SHP77 (cell line): ENCODE measurements at regions not wholly inside any gene's neighbourhood (a gene's known extent, or its start where the extent isn't known, plus 50 kb on each side); places are given as distances from the start of the nearest gene placed in this dataset.
"Not testable (repeated sequence)": the region's sequence is repeated elsewhere in the genome, so short reads cannot be mapped to it uniquely, and the experiment has no call there.

ENCODE experiments used
- DNase-seq, 2 experiments: peaks; one replicate each; lab custom pipeline; 2025; lab: John Stamatoyannopoulos, UW

DNA sequence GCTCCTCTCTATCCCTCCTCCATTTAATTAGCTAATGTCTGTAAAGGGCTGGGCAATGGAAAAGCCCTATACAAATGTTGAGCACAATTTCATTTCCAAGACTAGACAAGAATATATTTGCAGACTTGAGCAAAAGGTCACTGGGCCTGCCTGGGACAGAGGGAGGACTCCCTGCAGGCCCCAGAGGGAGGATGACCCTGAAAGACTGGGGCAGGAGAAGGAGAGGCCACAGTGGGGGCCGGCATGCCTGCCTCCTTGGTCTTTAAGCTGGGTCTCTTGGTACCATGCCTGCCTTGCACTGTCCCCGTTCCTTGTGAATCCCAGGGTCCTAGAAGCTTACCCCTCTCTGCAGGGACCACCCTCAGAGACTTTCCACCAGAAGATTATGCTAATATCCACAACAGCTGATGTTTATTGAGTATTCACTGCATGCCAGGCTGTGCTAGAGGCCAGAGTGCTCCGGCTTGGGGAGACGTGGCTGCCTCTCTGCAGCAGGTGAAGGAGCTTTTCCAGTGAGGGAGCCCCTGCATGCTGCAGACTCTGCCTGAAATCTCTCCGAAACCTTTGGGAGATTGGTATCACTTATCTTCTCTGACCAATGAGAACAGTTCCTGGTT is 72.7 kb upstream of the HSPA9 start:
- no peak for DNase-seq

DNA sequence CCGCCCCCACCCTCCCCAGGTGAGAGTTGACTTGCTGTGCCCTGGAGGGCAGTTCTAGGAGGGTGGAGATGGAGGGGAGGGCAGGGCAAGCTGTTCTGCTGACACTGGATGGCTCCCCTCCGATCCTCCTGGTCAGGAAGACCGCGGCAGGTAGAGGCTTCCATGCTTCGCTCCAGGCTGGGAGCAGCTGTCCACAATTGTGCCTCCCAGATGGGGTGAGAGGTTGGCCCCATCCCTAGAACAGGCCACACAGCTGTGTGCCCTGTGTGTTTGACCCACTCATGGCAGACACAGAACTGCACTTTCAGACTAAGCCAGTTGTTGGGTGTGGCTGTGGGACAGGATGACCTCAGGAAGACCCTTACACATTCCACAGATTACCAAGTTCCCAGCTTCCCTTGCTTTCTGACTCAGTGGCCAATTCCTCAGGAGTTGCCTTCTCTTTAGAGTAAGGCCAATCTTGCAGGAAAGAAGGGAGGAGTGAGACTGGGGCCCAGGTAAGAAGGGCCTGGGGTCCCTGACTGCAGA is 72.1 kb upstream of the HSPA9 start:
- DNase-seq, result no peak

DNA sequence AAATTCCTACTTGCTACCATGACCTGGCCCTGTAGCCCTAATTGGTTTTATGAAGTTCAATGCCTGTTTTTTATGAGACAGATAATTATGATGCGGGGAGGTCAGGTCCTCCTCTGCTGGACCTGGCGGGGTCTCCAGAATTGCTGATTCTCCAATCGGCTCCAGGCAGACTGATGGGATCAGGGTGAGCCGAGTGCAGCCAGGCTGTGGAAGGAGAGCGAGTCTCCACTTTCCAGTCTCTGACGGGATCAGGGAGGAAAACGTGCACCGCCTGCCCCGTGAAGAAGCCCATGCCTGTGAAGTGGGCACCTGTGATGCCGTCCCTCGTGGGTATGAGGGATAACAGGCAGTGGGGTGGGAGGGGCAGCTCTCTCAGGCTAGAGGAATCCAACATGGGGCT is 71.5 kb upstream of the HSPA9 start:
- DNase-seq, result no peak

DNA sequence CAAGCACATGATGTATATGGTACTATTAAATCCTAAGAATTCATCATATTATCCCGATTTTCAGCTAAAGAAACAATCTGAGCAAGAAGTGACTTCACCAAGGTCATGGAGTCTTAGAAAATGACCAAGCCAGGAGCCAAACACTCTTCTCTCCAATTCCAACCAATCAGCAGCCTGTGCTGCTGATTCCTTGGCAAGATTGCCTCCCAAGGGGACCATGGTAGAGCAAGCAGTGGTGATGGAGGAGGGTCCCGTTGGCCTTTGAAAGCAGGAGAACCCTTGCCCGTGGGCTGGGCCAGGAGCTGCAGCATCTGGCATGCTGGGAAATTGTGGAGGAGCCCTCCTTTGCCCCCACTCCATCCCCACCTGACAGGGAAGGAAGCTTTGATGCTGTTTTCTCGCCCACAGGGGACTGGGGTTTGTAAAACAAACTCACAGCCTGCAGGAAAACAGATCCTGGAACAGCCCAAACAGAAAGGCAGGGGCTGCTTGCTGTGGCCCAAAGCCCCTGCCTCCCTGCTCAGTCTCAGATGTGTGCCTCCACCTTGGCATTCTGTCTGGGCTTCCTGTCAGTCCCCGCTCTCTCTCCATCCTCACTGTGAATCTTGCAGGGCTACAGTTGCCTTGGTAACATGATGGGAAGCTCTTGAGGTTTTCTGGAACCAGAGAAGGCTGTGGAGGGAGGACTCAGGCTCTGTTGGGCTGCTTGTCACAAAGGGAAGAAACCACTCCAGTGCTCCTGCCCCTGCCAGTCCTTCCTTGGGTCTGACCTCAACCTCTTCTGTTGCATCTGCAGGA is 70.8 kb upstream of the HSPA9 start:
- no peak for DNase-seq

DNA sequence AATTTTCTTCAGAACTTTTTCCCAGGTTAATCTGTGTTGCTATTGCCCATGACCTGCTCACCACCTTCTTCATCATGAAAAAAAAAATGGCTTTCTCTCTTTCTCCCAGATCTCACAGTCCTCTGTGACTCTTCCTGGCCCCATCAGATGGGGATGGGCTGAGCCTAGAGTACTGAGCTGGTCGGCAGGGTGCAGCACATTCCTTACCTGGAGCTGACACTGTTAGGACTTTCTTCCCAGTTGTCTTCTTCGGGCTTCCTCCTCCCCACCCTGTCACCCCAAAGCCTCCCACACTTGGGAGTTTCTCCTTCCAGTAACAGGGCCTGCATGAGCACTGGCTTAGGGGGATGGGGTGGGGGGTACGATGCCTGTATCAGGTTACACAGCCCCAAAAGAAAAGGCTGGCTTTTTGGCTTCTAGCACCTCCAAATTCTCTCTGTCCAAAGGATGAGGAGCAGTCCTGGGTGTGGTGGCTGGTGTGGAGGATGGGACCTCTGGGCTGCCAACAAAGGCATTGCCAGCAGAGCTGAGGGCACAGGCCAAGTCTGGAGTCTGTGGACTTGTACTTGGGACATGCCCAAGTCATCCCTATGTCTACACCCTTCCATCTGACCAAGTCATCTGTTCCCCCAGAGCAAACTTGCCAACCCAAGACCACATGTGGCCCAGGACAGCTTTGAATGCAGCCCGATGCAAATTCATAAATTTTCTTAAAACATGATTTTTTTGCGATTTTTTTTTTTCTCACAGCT is 68.0 kb upstream of the HSPA9 start:
- no peak for DNase-seq

DNA sequence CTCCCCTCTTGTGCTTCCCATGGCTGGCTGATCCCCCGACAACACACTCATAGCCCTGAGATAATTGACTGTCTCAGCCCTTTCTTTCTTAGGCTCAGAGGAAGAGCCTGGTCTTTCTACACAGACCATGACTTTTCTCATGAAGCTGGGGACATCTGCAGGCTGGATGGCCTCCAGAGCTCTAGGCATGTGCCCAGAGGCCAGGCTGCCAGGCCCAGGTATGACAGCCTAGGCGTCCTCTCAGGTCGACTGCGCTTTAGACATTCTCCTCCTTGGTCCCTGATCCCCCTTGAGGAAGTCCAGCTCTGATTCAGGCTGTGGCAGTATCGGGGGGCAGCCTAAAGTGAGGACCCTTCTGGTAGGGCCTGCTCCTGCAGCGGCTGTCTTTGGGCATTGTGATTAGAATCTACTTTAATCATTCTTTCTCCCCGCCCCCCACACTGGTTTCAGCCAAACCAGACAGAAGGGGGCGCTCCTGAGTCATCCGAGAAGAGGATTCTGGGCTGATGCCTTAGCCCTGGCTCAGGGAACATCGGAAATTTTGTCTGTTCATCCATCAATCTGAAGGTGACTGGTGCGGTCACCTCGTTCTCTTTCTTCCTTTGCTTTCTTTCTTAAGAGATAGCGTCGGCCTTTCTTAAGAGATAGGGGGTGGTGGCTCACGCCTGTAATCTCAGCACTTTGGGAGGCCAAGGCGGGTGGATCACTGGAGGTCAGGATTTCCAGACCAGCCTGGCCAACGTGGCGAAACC is 66.5 kb upstream of the HSPA9 start:
- peak; percentile 76 to 80 for DNase-seq

DNA sequence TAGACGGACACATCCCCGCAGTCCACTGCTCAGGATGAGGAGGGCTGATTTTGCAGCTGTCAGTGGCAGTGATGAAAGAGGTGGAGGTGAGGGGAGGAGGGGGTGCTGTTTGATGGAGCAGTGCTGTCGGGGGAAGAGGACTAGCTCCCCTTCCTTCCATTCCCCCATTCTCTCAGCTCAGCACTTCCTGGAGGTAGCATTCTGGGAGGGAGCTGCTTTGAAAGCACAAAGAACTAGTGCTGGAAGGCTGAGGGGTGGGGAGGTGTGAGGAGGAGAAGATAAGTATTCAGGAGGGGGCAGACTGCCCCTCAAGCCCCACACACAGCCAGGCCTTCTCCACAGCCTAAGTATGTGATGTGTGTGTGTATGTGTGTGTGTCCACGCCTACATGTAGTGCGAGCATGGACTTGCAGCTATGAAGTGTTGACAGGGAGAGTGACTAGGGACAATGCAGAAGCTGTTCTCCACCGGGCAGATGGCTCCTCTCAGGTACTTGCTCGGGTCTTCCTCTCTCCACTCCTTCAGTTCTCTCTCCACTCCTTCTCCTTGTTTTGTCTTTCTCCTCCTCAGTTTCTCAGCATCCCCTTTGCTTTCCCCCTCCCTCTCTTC is 65.5 kb upstream of the HSPA9 start:
- peak in 1 of 2 experiments; percentile 20 for DNase-seq

DNA sequence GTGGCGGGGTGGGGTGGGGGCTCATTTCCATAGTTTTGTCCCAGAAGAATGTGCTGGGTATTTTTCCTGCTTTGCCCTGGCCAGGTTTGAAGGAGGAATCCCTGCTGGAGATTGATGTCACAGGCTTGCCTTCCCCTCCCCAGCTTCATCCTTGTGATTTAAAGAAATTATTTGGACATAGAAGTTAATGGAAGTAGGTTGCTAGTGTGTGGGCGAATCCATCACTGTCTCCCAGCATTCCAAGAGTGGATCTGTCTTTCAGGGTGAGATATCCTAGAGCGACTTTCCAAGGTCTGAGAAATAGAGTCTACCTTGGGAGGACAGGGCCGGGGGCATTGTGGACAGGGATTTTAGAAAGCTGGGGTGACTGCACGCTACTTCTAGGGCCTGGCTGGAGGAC is 64.9 kb upstream of the HSPA9 start:
- DNase-seq, result no peak

DNA sequence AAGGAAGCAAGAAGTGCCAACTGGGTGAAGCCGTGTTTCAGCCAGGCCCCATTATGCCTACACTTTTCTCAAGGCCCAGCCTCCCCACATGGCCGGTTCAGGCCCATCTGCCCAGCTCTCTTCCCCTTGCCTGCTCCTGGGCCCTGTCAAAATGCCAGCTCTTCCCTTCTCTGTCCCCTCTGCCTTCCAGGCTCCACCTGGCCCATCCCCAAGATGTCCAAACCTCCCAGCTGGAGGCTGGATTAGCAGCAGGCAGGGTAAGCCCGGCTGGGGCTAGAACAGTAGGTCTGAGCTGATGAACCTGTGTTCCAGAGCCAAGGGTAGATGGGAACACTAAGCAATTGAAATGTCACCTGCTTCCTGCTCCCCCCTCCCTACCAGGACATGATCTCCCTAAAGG is 64.1 kb upstream of the HSPA9 start:
- peak; percentile 44 to 63 for DNase-seq

DNA sequence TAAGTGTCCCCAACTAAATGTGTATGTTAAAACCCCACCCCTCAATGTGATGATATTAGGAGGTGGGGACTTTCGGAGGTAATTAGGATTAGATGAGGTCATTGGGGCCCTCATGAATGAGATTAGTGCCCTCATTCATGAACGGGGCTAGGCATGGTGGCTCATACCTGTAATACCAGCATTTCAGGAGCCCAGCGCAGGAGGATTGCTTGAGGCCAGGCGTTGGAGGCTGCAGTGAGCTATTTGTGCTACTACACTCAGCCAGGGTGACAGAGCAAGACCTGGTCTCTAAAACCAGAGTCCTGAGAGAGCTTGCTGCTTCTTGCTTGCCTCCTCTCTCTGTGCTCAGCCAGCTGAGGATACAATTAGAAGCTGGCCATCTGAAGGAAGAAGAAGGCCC is 62.1 kb upstream of the HSPA9 start:
- DNase-seq, result no peak

DNA sequence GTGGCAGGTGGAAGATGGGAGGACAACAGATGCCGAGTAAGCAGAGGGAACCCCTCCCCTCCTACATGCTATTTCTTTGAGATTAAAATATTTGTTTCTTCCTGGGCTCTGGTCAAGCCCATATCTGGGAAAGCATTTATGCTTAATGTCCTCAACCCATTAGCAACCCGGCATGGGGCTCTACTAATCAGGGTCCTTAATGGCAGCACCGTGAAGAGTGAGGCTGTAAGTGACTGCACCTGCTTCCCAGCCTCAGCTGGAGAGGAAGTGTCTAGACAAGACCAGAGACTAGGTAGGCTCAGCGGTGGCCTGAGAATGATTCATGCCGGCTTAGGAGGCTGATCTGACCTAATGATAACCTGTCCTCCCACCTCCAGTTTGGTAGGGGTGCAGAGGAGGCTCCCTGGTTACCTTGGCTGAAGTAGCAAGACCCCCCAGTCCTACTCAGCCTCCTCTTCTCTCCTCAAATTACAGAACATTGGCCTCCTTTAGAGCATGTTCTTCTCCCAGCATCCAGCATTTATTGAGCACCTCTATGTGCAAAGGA is 61.3 kb upstream of the HSPA9 start:
- DNase-seq, result peak in 1 of 2 experiments; percentile 30

DNA sequence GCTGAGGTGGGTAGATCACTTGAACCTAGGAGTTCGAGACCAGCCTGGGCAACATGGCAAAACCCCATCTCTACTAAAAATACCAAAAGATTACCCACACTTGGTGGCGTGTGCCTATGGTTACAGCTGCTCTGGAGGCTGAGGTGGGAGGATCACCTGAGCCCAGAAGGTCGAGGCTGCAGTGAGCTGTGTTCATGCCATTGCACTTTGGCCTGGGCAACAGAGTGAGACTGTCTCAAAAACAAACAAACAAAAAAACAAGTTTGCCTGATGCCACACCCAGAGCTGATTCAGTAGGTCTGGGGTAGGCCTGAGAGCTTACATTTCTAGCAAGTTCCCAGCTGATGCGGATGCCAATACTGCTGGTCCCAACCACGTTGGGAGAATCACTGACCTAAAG is 60.5 kb upstream of the HSPA9 start:
- DNase-seq, result no peak

DNA sequence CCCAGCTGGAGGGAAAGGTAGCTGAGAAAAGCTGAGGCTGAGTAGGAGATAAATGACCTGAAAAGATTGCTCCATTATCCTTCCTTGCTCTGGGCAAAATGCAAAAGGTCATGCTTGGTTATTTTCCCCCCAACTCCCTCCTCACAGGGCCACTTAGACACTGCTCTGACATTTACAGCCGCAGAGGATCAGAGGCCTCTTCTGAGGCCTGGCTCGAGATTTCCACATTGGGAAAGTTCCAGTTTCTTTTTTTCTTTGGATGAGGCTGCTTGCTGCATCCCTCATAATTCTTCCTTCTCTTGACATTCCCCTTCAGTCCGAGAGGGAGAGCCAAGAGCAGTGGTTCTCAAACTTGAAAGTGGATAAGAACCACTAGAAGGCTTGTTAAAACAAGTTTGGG is 60.1 kb upstream of the HSPA9 start:
- no peak for DNase-seq

DNA sequence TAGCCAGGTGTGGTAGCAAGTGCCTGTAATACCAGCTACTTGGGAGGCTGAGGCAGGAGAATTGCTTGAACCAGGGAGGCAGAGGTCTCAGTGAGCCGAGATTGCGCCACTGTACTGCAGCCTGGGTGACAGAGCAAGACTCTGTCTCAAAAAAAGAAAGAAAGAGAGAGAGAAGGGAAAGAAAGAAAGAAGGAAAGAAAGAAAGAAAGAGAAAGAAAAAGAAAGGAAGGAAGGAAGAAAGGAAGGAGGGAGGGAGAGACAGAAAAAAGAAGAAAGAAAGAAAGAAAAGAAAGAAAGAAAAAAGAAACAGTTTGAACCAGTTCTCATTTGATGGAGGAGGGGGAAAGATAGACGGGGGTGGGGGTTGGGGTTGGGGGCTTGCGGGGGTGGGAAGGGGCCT is 59.6 kb upstream of the HSPA9 start:
- not testable (repeated sequence) for DNase-seq

DNA sequence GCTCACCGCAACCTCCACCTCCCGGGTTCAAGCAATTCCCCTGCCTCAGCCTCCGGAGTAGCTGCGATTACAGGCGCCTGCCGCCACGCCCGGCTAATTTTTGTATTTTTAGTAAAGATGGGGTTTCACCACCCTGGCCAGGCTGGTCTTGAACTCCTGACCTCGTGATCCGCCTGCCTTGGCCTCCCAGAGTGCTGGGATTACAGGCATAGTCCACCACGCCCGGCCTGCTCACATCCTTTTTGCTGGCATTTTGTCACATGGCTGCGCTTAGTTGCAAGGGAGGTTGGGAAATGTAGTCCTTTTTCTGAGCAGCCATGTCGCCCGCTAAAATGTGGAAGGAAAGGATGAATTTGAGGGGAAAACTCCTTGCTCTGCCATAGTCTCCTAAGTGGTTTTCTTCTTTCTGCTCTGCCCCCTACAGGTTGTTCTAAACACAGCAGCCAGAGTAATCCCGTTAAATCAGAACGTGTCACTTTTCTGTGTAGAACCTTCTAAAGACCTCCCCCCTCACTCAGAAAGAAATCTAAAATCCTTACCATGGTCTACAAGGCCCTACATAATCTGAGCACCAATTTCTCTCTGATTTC is 57.8 kb upstream of the HSPA9 start:
- DNase-seq, result peak in 1 of 2 experiments; percentile 25

DNA sequence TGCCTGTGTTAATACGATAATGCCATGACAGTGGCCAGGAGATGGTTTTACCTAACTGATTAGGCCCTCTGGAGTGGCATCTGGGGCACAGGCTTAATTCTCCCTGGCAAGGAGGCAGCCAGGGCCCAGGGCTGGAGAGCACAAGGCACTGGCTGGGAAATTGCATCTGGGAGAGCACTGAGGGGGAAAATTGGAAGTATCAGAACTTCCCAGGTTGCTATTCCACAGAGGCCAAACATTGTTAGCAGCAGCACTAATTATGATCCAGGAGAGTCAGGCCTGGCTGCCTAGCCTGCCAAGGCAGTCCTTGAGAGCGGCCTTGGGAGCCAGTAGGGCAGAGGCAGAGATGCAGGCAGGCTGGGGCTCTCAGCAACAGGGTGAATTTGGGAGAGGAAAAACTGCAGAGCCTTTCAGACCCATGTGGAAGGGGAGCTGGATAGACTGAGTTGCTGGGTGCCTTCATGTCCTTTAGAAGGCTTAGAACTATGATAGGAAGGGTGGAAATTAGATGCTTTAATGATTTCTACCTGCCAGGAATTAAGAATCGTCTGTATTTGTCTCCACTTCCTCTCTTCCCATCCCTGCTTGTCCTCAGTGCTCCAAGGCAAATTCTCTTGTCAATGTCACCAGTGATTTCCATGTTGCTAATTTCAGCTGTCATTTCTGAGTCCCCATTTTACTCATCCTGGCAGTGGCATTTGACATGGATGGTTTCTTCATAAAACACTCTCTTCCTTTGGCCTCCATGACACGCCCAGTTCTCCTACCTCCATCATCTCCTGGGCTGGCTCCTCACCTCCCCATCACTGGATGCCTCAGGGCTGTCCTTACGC is 56.1 kb upstream of the HSPA9 start:
- DNase-seq, result no peak

DNA sequence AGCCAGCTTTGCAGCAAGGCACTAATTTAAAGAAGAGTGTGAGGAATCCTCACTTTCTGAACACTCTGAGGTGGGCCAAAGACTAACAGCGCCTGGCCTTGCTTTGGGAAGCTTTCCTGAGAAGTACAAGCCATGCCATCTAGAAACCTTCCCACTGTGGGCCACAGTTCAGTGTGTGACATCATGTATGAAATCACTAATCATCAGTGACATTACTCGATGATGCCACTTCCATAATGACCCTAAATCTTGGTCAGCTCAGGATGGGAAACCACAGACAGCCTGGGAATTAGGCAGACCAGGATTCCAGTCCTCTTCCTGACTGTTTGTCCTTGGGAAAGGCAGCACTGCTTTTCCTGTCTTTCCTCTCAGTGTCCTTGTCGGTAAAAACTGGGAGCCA is 54.2 kb upstream of the HSPA9 start:
- no peak for DNase-seq

DNA sequence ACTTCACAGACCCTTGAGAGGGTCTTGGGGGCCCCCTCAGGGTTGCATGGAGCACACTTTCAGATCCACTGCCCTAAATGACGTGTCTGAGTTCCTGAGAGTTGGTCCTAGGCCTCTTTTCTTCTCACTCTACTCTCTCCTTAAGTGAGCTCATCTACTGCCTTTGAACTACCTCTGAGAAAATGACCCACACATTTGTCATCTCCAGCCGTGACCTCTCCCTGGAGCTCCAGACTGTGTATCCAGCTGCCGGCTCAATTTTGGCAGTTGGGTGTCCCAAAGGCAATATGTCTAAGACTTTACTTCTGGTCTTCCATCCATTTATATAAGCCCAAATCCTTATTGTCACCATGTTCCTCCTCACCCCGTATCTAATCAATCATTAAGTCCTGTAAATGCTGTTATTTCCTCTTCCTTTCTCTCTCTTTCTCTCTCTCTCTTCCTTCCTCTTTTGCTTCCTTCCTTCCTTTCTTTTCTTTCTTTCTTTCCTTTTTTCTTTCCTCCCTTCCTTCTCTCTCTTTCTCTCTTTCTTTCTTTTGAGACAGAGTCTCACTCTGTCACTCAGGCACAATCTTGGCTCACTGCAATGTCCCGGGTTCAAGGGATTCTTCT is 51.2 kb upstream of the HSPA9 start:
- no peak for DNase-seq

DNA sequence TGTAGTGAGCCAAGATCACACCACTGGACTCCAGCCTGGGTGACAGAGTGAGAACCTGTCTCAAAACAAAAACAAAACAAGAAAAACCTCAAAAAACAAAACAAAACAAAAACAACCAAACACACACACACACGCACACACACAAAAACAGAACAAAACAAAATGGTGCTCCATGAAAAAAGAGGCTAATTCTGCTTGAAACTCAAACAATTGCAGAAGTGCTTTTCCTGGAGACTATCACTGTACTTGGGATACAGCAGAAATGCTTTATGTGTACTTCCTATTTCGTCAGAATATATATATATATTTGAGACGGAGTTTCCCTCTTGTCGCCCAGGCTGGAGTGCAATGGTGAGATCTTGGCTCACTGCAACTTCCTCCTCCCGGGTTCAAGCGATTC is 49.9 kb upstream of the HSPA9 start:
- no peak for DNase-seq
